Endothelial cell of umbilical vein (primary cell): ENCODE measurements at regions not wholly inside any gene's neighbourhood (a gene's known extent, or its start where the extent isn't known, plus 50 kb on each side); places are given as distances from the start of the nearest gene placed in this dataset.

Source experiments
- BruUV-seq: library from RNA; stranded (reverse); fragments of 400-500 nt; replicated peaks from 2 replicates; lab custom pipeline; 2021; lab: Mats Ljungman, UMichigan
- CTCF ChIA-PET: fragments of 300-600, 350-600 bp; sonication (Branson Sonifier 250); formaldehyde crosslinking; loops from one replicate; lab custom pipeline; 2021; ENCODE audit warnings: antibody characterized with exemption, inconsistent platforms; lab: Charles Lee
- POLR2A ChIA-PET: fragments of 300-600, 350-600 bp; sonication (Branson Sonifier 250); formaldehyde crosslinking; loops from one replicate; lab custom pipeline; 2021; ENCODE audit warnings: antibody characterized with exemption, inconsistent platforms; lab: Charles Lee
- DNase-seq: peaks from one replicate; pipeline ENCODE4 v3.0.0-alpha.2; 2011; ENCODE audit warnings: low read depth, low spot score
- FAIRE-seq: peaks from 2 replicates; lab custom pipeline; 2011; peaks lifted over from hg19 to GRCh38; lab: Jason Lieb, UNC
- H2AFZ ChIP-seq: 2 replicates; pipeline ENCODE4 v1.6.0; 2012; ENCODE audit warnings: low read depth, low read length, control low read depth, inconsistent platforms
- H3K27ac ChIP-seq: 2 replicates; pipeline ENCODE4 v1.5.1; 2011; ENCODE audit warnings: low read depth, mild to moderate bottlenecking, control low read depth, low read length, moderate library complexity; ENCODE audit not compliant: insufficient read depth
- H3K27me3 ChIP-seq, 2 experiments: 2 replicates each; pipeline versions ENCODE4 v1.6.0 to v1.6.1; 2011; ENCODE audit warnings: low read length in 2 of 2, mixed read lengths in 1 of 2; ENCODE audit not compliant: control insufficient read depth in 2 of 2, insufficient read depth in 2 of 2
- H3K36me3 ChIP-seq, 2 experiments: 2 replicates in 1 of 2; 3 replicates in 1 of 2; pipeline ENCODE4 v1.5.1; 2011; ENCODE audit warnings: low read length in 2 of 2, mild to moderate bottlenecking in 1 of 2, moderate library complexity in 1 of 2; ENCODE audit not compliant: control insufficient read depth in 2 of 2, insufficient read depth in 2 of 2; ENCODE audit errors: extremely low read depth in 1 of 2
- H3K4me1 ChIP-seq: 3 replicates; pipeline ENCODE4 v1.5.1; 2011; ENCODE audit warnings: mild to moderate bottlenecking, low read length; ENCODE audit not compliant: control insufficient read depth, insufficient read depth; ENCODE audit errors: extremely low read depth
- H3K4me2 ChIP-seq: 2 replicates; pipeline ENCODE4 v1.6.1; 2011; ENCODE audit warnings: low read length, control low read depth, mixed read lengths; ENCODE audit not compliant: insufficient read depth
- H3K4me3 ChIP-seq, 3 experiments: fragments of 200-600 bp in 1 of 3; sonication (generic), shearing (Covaris generic) in 1 of 3; replicated peaks in 1 of 3; 2 replicates each; pipeline ENCODE4 v1.5.1; 2011 to 2016; ENCODE audit warnings: control low read depth in 3 of 3, low read length in 3 of 3, mild to moderate bottlenecking in 2 of 3, inconsistent platforms in 1 of 3, low read depth in 1 of 3, moderate library complexity in 1 of 3; ENCODE audit not compliant: insufficient read depth in 1 of 3
- H3K79me2 ChIP-seq: 2 replicates; pipeline ENCODE4 v1.6.0; 2012; ENCODE audit warnings: low read length, inconsistent platforms; ENCODE audit not compliant: control insufficient read depth, insufficient read depth
- H3K9ac ChIP-seq: replicated peaks from 2 replicates; pipeline ENCODE3; 2011; ENCODE audit warnings: low read length, control low read depth; ENCODE audit not compliant: insufficient read depth; ENCODE audit errors: extremely low read depth
- H3K9me1 ChIP-seq: replicated peaks from 3 replicates; pipeline ENCODE4 v1.6.0; 2011; ENCODE audit warnings: mild to moderate bottlenecking, low read length; ENCODE audit not compliant: control insufficient read depth, insufficient read depth; ENCODE audit errors: extremely low read depth
- H3K9me3 ChIP-seq: replicated peaks from 2 replicates; pipeline ENCODE4 v1.5.1; 2012; ENCODE audit warnings: low read length, inconsistent platforms; ENCODE audit not compliant: control insufficient read depth, insufficient read depth
- H4K20me1 ChIP-seq: replicated peaks from 2 replicates; pipeline ENCODE3; 2011; ENCODE audit warnings: mild to moderate bottlenecking, low read length; ENCODE audit not compliant: control insufficient read depth, insufficient read depth; ENCODE audit errors: extremely low read depth
- EZH2 ChIP-seq: IDR thresholded peaks from 2 replicates; pipeline ENCODE4 v1.6.1; 2012; ENCODE audit warnings: borderline replicate concordance, low read depth, mild to moderate bottlenecking, moderate library complexity, low read length, inconsistent platforms; ENCODE audit not compliant: severe bottlenecking
- FOS ChIP-seq: IDR thresholded peaks from 2 replicates; pipeline ENCODE4 v1.6.1; 2011; ENCODE audit warnings: mild to moderate bottlenecking, low read length, moderate library complexity, borderline replicate concordance; ENCODE audit not compliant: insufficient read depth
- GATA2 ChIP-seq: IDR thresholded peaks from 2 replicates; pipeline ENCODE4 v1.7.0; 2011; ENCODE audit warnings: low read depth, mild to moderate bottlenecking, moderate library complexity, mixed read lengths, low read length; ENCODE audit not compliant: insufficient read length, insufficient read depth
- JUN ChIP-seq: IDR thresholded peaks from 2 replicates; pipeline ENCODE4 v1.6.1; 2011; ENCODE audit warnings: borderline replicate concordance, low read depth; ENCODE audit not compliant: insufficient read length, insufficient read depth
- MYC ChIP-seq: IDR thresholded peaks from one replicate; pipeline ENCODE4 v1.6.1; 2011; ENCODE audit warnings: mild to moderate bottlenecking, low read depth, low read length
- POLR2A ChIP-seq: IDR thresholded peaks from 2 replicates; pipeline ENCODE4 v1.6.1; 2012; ENCODE audit warnings: low read depth, mild to moderate bottlenecking, control low read depth, low read length
- POLR2AphosphoS5 ChIP-seq: IDR thresholded peaks from 2 replicates; pipeline ENCODE4 v1.6.1; 2012; ENCODE audit warnings: low read depth, mild to moderate bottlenecking, control low read depth, low read length, moderate library complexity; ENCODE audit not compliant: insufficient read depth
- dilution Hi-C: fragments of 300-500 bp; cut with MboI; formaldehyde crosslinking; loops from one replicate; pipeline ENCODE4 v1.15.0; 2019; ENCODE audit warnings: low sequenced_read_pairs; ENCODE audit not compliant: extremely low pct_ligation_motif_present
- intact Hi-C: fragments of 100-400 bp; cut with micrococcal nuclease; formaldehyde crosslinking; loops from one replicate; pipeline ENCODE4 v1.10.0; 2022
- TF ChIP-seq, protein P1 (sequence below), 2 donors: IDR thresholded peaks; 1 replicate in 1 of 2; 2 replicates in 1 of 2; pipeline ENCODE4 v1.5.1; 2011; ENCODE audit warnings: low read length in 2 of 2, mild to moderate bottlenecking in 2 of 2, moderate library complexity in 2 of 2, control low read depth in 1 of 2, inconsistent platforms in 1 of 2, low read depth in 1 of 2; ENCODE audit not compliant: insufficient read depth in 1 of 2; ENCODE audit errors: extremely low read depth in 1 of 2
- TF ChIP-seq, protein P2 (sequence below): IDR thresholded peaks from 2 replicates; pipeline ENCODE4 v1.6.1; 2011; ENCODE audit not compliant: insufficient read depth, insufficient read length

DNA sequence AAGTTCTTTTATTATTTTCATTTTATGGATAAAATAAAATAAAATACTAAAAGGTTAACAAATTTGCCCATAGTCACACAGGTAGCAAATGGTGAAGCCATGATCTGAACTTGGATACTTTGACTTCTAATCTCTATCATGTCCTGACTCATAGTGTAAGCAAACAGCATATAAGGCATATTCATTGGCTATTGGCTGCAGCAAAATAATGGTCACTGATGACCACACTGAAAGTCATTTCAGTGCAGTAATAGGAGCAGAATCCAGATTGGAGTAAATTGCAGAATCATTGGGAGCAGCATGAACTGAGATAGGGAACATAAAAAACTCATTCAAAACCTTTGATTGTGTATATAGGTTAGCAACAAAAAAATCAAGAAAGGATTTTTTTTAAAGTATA is 262.9 kb downstream of the PLA2G4A start:
- Histone ChIP-seq H4K20me1 (no peaks in the 10 kb centered on the region), H3K4me3 (no peak overlapping the region), H3K27ac (no peak overlapping the region), H3K9ac (no peak overlapping the region), H3K27me3 (no peaks in the 10 kb centered on the region), H3K9me3 (no peaks in the 10 kb centered on the region), H3K4me2 (no peak overlapping the region), H3K36me3 (no peaks in the 10 kb centered on the region), H3K4me1 (no peaks in the 10 kb centered on the region), H3K79me2 (no peaks in the 10 kb centered on the region), H2AFZ (no peak overlapping the region), H3K9me1 (no peaks in the 10 kb centered on the region)
- no TSS peak for BruUV-seq
- ChIA-PET CTCF (no interaction called here), POLR2A (no interaction called here)
- DNase-seq = no peak
- TF ChIP-seq MYC = no peak
- no peak for TF ChIP-seq POLR2AphosphoS5
- TF ChIP-seq, protein P1, sequence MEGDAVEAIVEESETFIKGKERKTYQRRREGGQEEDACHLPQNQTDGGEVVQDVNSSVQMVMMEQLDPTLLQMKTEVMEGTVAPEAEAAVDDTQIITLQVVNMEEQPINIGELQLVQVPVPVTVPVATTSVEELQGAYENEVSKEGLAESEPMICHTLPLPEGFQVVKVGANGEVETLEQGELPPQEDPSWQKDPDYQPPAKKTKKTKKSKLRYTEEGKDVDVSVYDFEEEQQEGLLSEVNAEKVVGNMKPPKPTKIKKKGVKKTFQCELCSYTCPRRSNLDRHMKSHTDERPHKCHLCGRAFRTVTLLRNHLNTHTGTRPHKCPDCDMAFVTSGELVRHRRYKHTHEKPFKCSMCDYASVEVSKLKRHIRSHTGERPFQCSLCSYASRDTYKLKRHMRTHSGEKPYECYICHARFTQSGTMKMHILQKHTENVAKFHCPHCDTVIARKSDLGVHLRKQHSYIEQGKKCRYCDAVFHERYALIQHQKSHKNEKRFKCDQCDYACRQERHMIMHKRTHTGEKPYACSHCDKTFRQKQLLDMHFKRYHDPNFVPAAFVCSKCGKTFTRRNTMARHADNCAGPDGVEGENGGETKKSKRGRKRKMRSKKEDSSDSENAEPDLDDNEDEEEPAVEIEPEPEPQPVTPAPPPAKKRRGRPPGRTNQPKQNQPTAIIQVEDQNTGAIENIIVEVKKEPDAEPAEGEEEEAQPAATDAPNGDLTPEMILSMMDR (IDR thresholded peaks at IDR 0.05; ENCODE audit: extremely low read depth in 1 of 2, insufficient read depth in 1 of 2, low read depth in 1 of 2, low read length in 2 of 2) = no peak
- no peak for TF ChIP-seq GATA2
- TF ChIP-seq JUN = no peak
- TF ChIP-seq POLR2A = no peak
- intact Hi-C loops (no loop called here), dilution Hi-C loops (no loop called here)
- FAIRE-seq = no peak

DNA sequence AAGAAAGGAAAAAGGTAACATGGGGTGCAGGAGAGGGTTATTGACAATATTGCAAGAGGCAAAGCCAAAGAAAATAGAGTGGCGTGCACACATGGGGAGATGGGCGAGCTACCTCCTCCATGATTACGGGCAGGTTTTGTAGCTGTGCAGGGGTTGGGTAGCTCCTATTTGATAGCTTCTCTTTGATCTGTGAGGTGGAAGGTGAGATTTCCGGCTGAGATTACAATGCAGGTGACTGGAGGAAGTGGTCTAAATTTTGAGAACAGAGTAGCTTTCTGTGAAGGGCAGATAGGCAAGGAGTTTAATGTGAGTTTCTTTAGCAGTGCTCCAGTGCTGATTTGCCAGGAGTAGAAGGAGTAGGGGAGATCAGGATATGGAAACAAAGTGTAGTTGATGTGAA is 263.4 kb downstream of the PLA2G4A start:
- BruUV-seq = no TSS peak
- no peak for FAIRE-seq
- no peak overlapping the region for H2AFZ ChIP-seq

More for the DNA sequence above, 263.4 kb downstream of the PLA2G4A start:
- Histone ChIP-seq H3K4me3 (no peak overlapping the region), H3K4me1 (no peaks in the 10 kb centered on the region), H3K27ac (no peak overlapping the region), H4K20me1 (no peaks in the 10 kb centered on the region), H3K79me2 (no peaks in the 10 kb centered on the region), H3K27me3 (no peaks in the 10 kb centered on the region), H3K9me3 (no peaks in the 10 kb centered on the region), H3K36me3 (no peaks in the 10 kb centered on the region), H3K4me2 (no peak overlapping the region), H3K9me1 (no peaks in the 10 kb centered on the region), H3K9ac (no peak overlapping the region)
- dilution Hi-C loops = no loop called here
- ChIA-PET CTCF (no interaction called here), POLR2A (no interaction called here)
- intact Hi-C loops = no loop called here
- no peak for TF ChIP-seq POLR2A
- no peak for TF ChIP-seq GATA2
- TF ChIP-seq MYC = no peak
- no peak for TF ChIP-seq EZH2
- no peak for TF ChIP-seq FOS
- TF ChIP-seq, protein P2, sequence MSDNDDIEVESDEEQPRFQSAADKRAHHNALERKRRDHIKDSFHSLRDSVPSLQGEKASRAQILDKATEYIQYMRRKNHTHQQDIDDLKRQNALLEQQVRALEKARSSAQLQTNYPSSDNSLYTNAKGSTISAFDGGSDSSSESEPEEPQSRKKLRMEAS = no peak
- TF ChIP-seq POLR2AphosphoS5 = no peak
- TF ChIP-seq JUN = no peak
- TF ChIP-seq, protein P1 (IDR thresholded peaks at IDR 0.05; ENCODE audit: extremely low read depth in 1 of 2, insufficient read depth in 1 of 2, low read depth in 1 of 2, low read length in 2 of 2) = no peak
- no peak for DNase-seq
